GM12892 (cell line): ENCODE measurements at regions not wholly inside any gene's neighbourhood (a gene's known extent, or its start where the extent isn't known, plus 50 kb on each side); places are given as distances from the start of the nearest gene placed in this dataset.

Experiments used
- POLR2A ChIP-seq: IDR thresholded peaks from 2 replicates; pipeline ENCODE4 v1.6.1; 2011; ENCODE audit warnings: low read depth, low read length, control low read depth
- POLR2AphosphoS5 ChIP-seq: IDR thresholded peaks from 2 replicates; pipeline ENCODE4 v1.6.1; 2011; ENCODE audit warnings: low read depth, low read length, control low read depth

DNA sequence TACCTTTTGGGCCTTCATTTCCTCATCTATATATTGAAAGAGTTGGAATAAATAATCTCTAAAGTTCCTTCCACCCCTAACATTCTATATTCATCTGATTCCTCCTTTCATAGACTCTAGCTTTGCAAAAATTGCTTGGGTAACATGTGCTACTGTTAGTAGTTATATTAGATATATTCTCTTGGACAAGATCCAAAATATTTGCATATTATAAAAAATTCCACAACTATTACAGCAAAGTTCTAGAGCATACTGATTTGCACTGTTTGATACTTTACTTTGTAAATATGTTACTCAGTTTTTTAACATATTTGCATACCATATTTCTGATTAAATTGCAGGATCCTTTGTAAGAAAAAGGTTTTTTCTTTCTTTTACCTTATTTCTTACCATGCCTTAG lies 95.9 kb upstream of the UBE2E2 start:
- no peak for TF ChIP-seq POLR2AphosphoS5
- no peak for TF ChIP-seq POLR2A
